Activated T-helper 17 cell treated with anti-CD3 and anti-CD28 coated beads, Interleukin-2, amount 50 U/mL, for 72 hours (primary cell): ENCODE measurements at regions not wholly inside any gene's neighbourhood (a gene's known extent, or its start where the extent isn't known, plus 50 kb on each side); places are given as distances from the start of the nearest gene placed in this dataset.
"Not testable (repeated sequence)": the region's sequence is repeated elsewhere in the genome, so short reads cannot be mapped to it uniquely, and the experiment has no call there.

Source experiments
- ATAC-seq: fragments of 150-1000 bp; cut with Tn5 transposase; replicated peaks from 2 replicates; pipeline ENCODE4 v1.10.0; 2021; ENCODE audit warnings: mild to moderate bottlenecking, moderate library complexity
- H3K27ac Mint-ChIP-seq: one replicate; pipeline ENCODE4 v1.8.0; 2022; ENCODE audit warnings: mixed read lengths
- H3K27me3 Mint-ChIP-seq: one replicate; pipeline ENCODE4 v1.8.0; 2022; ENCODE audit warnings: mixed read lengths
- H3K36me3 Mint-ChIP-seq: one replicate; pipeline ENCODE4 v1.8.0; 2022; ENCODE audit warnings: low read depth, mild to moderate bottlenecking, mixed read lengths
- H3K4me1 Mint-ChIP-seq: one replicate; pipeline ENCODE4 v1.8.0; 2022; ENCODE audit warnings: mixed read lengths
- H3K4me3 Mint-ChIP-seq: one replicate; pipeline ENCODE4 v1.8.0; 2022; ENCODE audit warnings: mild to moderate bottlenecking, mixed read lengths
- H3K9me3 Mint-ChIP-seq: one replicate; pipeline ENCODE4 v1.8.0; 2022; ENCODE audit warnings: mixed read lengths

DNA sequence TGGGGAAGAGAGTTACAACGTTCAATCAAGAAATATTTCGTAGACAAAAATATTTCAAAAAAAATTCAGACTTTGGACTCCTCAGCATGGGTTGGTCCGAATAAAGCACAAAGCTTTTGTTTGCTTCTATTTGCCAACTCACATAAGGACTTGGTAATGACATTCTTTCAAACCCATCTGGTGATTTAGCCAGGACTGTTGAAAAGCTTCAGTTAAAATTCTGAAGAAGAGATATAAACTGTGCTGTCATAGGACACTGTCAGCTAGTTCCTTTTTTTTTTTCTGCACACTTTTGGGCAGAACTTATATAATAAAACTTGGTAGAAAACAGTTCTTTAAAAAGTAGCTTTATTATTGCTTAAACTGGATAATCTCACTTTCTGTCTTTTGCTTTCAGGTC, 660.8 kb upstream of the SGO1 start:
- H3K9me3 Mint-ChIP-seq = peaks cover 18% of the 10 kb centered on the region
- ATAC-seq = no peak
- no peaks in the 10 kb centered on the region for H3K4me1 Mint-ChIP-seq
- no peaks in the 10 kb centered on the region for H3K36me3 Mint-ChIP-seq
- H3K27me3 Mint-ChIP-seq = no peaks in the 10 kb centered on the region
- no peak overlapping the region for H3K27ac Mint-ChIP-seq
- H3K4me3 Mint-ChIP-seq = no peak overlapping the region

DNA sequence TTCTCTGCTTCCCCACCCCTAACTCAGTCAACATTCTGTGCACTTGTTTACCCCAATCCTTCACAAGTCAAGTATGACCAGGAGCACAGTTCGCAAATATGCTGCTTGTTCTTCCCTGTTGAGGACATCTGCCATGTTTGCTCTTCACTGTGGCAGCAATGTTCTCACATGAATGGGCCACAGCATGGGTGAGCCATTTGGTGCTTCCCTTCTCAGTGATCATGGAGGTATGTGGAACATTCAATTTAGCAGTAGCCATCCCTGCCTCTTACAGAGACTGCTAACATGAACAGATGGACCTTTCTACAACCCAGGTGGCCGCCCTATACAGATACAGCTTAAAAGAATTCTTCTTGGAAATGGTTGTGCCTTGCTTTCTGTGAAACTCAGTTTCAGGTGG, 660.1 kb upstream of the SGO1 start:
- Mint-ChIP-seq H3K9me3 (peaks cover 18% of the 10 kb centered on the region), H3K27me3 (no peaks in the 10 kb centered on the region), H3K4me3 (no peak overlapping the region), H3K36me3 (no peaks in the 10 kb centered on the region), H3K4me1 (no peaks in the 10 kb centered on the region), H3K27ac (no peak overlapping the region)
- no peak for ATAC-seq

- Mint-ChIP-seq H3K27me3 (no peaks in the 10 kb centered on the region), H3K36me3 (no peaks in the 10 kb centered on the region), H3K4me3 (no peak overlapping the region), H3K27ac (no peak overlapping the region), H3K9me3 (peaks cover 16% of the 10 kb centered on the region), H3K4me1 (no peaks in the 10 kb centered on the region)
- no peak for ATAC-seq
These were observed 658.8 kb upstream of the SGO1 start for GRCh38 chr3:20844851-20845250.

- H3K27me3 Mint-ChIP-seq = no peaks in the 10 kb centered on the region
- no peak overlapping the region for H3K4me3 Mint-ChIP-seq
- H3K9me3 Mint-ChIP-seq = peaks cover 12% of the 10 kb centered on the region
- H3K27ac Mint-ChIP-seq = no peak overlapping the region
- H3K4me1 Mint-ChIP-seq = no peaks in the 10 kb centered on the region
- H3K36me3 Mint-ChIP-seq = no peaks in the 10 kb centered on the region
- ATAC-seq = no peak
These were observed 656.8 kb upstream of the SGO1 start for GRCh38 chr3:20842594-20843436.

DNA sequence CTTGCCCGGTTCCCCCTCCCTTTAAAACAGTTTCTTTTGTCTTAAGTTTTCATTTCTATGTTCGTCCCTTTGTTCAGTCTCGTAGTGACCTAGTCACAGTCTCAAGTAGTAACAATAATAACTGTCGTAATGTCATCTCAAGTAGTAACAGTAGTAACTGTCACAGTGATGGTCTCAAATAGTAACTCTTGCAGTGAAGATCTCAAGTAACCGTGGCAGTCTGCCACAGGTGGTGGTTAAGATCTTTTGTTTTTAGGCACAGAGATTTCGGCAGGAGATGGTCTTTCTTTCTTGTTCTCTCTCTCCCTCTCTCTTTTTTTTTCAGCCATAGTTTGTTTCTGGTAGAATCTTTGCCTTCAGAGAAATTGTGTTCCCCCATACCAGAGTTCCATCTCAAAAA, 656.0 kb upstream of the SGO1 start:
- no peaks in the 10 kb centered on the region for H3K36me3 Mint-ChIP-seq
- ATAC-seq = no peak
- no peak overlapping the region for H3K27ac Mint-ChIP-seq
- no peaks in the 10 kb centered on the region for H3K4me1 Mint-ChIP-seq
- no peaks in the 10 kb centered on the region for H3K27me3 Mint-ChIP-seq
- H3K9me3 Mint-ChIP-seq = peaks cover 12% of the 10 kb centered on the region
- no peak overlapping the region for H3K4me3 Mint-ChIP-seq

DNA sequence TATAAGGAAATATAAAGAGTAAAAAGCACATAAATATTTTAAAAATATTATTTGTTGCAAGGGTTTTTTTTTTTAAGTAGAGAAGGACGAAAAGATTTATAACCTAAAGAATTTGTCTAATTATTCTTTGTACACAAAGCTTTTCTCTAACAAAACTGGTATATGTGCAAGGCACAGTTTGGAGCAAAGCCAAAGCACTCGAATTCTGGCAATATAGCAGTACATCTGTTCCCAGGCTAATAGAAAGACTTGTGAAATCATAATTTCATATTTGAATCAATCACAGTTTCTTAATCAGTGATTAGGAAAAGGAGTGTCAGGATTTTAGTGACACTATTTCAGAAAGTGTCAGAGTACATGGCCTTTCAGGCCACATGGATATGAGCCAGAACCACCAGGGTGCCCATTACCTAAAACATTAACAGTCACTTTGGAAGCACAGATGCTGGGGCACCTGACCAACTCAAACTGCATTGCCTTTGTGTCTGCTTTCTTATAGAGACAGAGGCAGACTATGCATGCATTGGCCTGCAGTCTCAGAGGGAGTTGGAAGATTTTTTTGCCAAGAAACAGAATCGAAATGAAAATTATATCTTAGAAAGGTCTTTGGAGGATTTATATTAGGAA, 651.8 kb upstream of the SGO1 start:
- H3K27me3 Mint-ChIP-seq = no peaks in the 10 kb centered on the region
- no peak for ATAC-seq
- no peak overlapping the region for H3K27ac Mint-ChIP-seq
- no peaks in the 10 kb centered on the region for H3K4me1 Mint-ChIP-seq
- no peak overlapping the region for H3K4me3 Mint-ChIP-seq
- H3K36me3 Mint-ChIP-seq = no peaks in the 10 kb centered on the region
- peaks cover 7% of the 10 kb centered on the region for H3K9me3 Mint-ChIP-seq

GRCh38 chr3:20836801-20837200, 650.8 kb upstream of the SGO1 start:
- Mint-ChIP-seq H3K4me1 (no peaks in the 10 kb centered on the region), H3K27ac (no peak overlapping the region), H3K4me3 (no peak overlapping the region), H3K36me3 (no peaks in the 10 kb centered on the region), H3K9me3 (peaks cover 5% of the 10 kb centered on the region), H3K27me3 (no peaks in the 10 kb centered on the region)
- no peak for ATAC-seq

DNA sequence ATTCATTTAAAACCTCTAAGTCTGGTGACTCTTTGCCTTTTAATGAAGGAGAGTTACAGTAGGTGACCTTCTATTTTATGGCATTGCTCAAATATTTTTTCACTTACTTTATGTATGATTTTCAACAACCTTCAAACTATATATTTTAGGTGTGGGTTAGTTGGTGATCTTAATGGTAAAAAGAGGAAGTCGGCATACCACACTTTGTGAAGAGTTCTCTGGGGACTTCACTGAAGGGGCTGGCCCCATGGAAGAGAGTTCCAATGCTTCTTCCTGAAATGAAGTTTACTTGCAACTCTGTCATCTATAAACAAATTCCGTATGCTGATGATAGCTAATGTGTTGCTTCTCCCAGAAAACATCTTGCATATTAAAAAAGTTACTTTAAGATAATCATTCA, 647.0 kb upstream of the SGO1 start:
- no peak overlapping the region for H3K4me3 Mint-ChIP-seq
- no peak overlapping the region for H3K27ac Mint-ChIP-seq
- H3K27me3 Mint-ChIP-seq = no peaks in the 10 kb centered on the region
- H3K4me1 Mint-ChIP-seq = no peaks in the 10 kb centered on the region
- no peaks in the 10 kb centered on the region for H3K36me3 Mint-ChIP-seq
- H3K9me3 Mint-ChIP-seq = peaks cover 5% of the 10 kb centered on the region
- no peak for ATAC-seq

DNA sequence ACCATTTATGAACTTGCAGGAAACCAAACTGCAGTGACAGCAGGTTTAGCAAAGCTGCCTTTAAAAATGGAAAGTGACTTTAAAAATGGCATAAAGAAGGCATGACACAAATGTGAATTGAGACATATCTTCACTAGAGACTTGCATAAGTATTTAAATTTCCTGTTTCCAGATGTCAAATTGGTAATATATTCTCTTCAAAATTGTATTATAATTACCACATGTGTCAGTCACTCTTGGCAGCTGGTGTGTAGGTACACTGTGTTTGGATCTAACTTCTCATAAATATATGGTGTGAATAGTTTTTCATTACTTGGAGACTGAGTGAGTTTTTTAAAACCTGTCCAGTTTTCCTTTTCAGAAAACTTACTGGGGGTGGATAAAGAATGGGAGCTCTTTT, 636.2 kb upstream of the SGO1 start:
- no peak overlapping the region for H3K4me3 Mint-ChIP-seq
- no peak overlapping the region for H3K27ac Mint-ChIP-seq
- ATAC-seq = no peak
- H3K9me3 Mint-ChIP-seq = peaks cover 18% of the 10 kb centered on the region
- H3K36me3 Mint-ChIP-seq = no peaks in the 10 kb centered on the region
- no peaks in the 10 kb centered on the region for H3K4me1 Mint-ChIP-seq
- H3K27me3 Mint-ChIP-seq = no peaks in the 10 kb centered on the region

DNA sequence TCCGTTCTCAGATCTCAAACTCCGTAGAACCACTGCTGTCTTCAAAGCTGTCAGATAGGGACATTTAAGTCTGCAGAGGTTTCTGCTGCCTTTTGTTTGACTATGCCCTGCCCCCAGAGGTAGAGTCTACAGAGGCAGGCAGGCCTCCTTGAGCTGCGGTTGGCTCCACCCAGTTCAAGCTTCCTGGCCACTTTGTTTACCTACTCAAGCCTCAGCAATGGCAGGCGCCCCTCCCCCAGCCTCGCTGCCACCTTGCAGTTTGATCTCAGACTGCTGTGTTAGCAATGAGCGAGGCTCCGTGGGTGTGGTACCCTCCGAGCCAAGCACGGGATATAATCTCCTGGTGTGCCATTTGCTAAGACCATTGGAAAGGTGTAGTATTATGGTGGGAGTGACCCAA, 634.9 kb upstream of the SGO1 start:
- not testable (repeated sequence) for H3K27ac Mint-ChIP-seq, ATAC-seq, H3K4me3 Mint-ChIP-seq, H3K27me3 Mint-ChIP-seq, H3K4me1 Mint-ChIP-seq, H3K36me3 Mint-ChIP-seq
- H3K9me3 Mint-ChIP-seq = peaks cover 18% of the 10 kb centered on the region

GRCh38 chr3:20811631-20812030, 625.6 kb upstream of the SGO1 start:
- no peaks in the 10 kb centered on the region for H3K36me3 Mint-ChIP-seq
- H3K27me3 Mint-ChIP-seq = no peaks in the 10 kb centered on the region
- H3K9me3 Mint-ChIP-seq = peaks cover 35% of the 10 kb centered on the region
- ATAC-seq = no peak
- H3K27ac Mint-ChIP-seq = no peak overlapping the region
- H3K4me3 Mint-ChIP-seq = no peak overlapping the region
- H3K4me1 Mint-ChIP-seq = no peaks in the 10 kb centered on the region

GRCh38 chr3:20811006-20811405, 625.0 kb upstream of the SGO1 start:
- no peaks in the 10 kb centered on the region for H3K4me1 Mint-ChIP-seq
- no peaks in the 10 kb centered on the region for H3K36me3 Mint-ChIP-seq
- ATAC-seq = no peak
- no peak overlapping the region for H3K4me3 Mint-ChIP-seq
- no peaks in the 10 kb centered on the region for H3K27me3 Mint-ChIP-seq
- peaks cover 35% of the 10 kb centered on the region for H3K9me3 Mint-ChIP-seq
- H3K27ac Mint-ChIP-seq = no peak overlapping the region

DNA sequence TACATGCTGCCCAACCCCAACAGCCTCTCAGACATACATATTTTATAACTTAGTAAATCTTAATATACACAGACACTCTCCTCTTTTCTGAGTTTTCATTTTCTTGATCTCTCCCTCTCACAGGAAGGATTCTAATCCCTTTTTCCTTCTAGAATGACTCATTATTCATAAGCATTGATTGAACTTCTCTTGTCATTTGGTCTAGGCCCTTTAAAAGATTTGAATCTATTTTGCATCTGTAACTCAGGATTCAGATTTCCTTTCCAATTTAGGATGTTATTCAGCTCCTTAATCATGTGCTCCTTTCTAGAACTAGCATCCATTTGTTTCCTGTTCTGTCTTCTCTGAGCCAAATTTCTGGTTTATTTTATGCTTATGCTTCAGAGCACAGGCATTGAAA, 624.5 kb upstream of the SGO1 start:
- H3K27ac Mint-ChIP-seq = no peak overlapping the region
- H3K4me1 Mint-ChIP-seq = no peaks in the 10 kb centered on the region
- ATAC-seq = no peak
- H3K27me3 Mint-ChIP-seq = no peaks in the 10 kb centered on the region
- H3K9me3 Mint-ChIP-seq = peaks cover 35% of the 10 kb centered on the region
- no peaks in the 10 kb centered on the region for H3K36me3 Mint-ChIP-seq
- H3K4me3 Mint-ChIP-seq = no peak overlapping the region

- H3K27ac Mint-ChIP-seq = no peak overlapping the region
- no peak for ATAC-seq
- H3K9me3 Mint-ChIP-seq = peaks cover 30% of the 10 kb centered on the region
- H3K4me1 Mint-ChIP-seq = no peaks in the 10 kb centered on the region
- no peak overlapping the region for H3K4me3 Mint-ChIP-seq
- no peaks in the 10 kb centered on the region for H3K36me3 Mint-ChIP-seq
- H3K27me3 Mint-ChIP-seq = no peaks in the 10 kb centered on the region
These were observed 623.4 kb upstream of the SGO1 start for GRCh38 chr3:20809356-20809755.

DNA sequence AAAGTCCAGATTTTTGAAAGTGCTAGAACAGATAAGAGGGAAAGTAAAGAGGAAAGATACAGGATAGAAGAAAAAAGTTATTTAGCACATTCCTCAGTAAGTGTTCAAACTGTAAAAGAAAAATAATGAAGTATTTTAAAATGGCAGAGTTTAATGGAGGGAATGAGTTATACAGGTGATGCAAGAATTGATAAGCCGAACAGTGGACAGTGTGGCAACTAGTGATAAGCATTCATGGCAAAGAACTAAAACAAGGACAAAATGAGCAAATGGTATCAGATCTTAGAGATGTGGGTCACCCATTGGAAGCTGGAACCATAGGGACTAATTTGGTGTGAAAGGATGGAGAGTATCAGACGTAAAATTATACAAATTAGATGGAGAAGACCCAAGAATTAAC, 622.9 kb upstream of the SGO1 start:
- H3K36me3 Mint-ChIP-seq = no peaks in the 10 kb centered on the region
- H3K4me3 Mint-ChIP-seq = no peak overlapping the region
- no peaks in the 10 kb centered on the region for H3K4me1 Mint-ChIP-seq
- H3K9me3 Mint-ChIP-seq = peaks cover 29% of the 10 kb centered on the region
- no peak for ATAC-seq
- no peak overlapping the region for H3K27ac Mint-ChIP-seq
- H3K27me3 Mint-ChIP-seq = no peaks in the 10 kb centered on the region
